LNCaP clone FGC (cell line): ENCODE measurements at regions not wholly inside any gene's neighbourhood (a gene's known extent, or its start where the extent isn't known, plus 50 kb on each side); places are given as distances from the start of the nearest gene placed in this dataset.
A peak's percentile ranks its signal among the peaks of the same experiment; 100 is the strongest.

ENCODE experiments used
- DNase-seq: peaks from one replicate; pipeline ENCODE4 v3.0.0-alpha.2; 2011; ENCODE audit warnings: low read depth
- H3K4me3 ChIP-seq: 2 replicates; pipeline ENCODE4 v1.5.1; 2011; ENCODE audit warnings: mild to moderate bottlenecking, low read depth, low read length, control low read depth
- TF ChIP-seq, protein P1 (sequence below): IDR thresholded peaks from 2 replicates; pipeline ENCODE4 v1.5.1; 2012; ENCODE audit warnings: mild to moderate bottlenecking; ENCODE audit not compliant: control insufficient read depth, insufficient read depth; ENCODE audit errors: extremely low read depth

DNA sequence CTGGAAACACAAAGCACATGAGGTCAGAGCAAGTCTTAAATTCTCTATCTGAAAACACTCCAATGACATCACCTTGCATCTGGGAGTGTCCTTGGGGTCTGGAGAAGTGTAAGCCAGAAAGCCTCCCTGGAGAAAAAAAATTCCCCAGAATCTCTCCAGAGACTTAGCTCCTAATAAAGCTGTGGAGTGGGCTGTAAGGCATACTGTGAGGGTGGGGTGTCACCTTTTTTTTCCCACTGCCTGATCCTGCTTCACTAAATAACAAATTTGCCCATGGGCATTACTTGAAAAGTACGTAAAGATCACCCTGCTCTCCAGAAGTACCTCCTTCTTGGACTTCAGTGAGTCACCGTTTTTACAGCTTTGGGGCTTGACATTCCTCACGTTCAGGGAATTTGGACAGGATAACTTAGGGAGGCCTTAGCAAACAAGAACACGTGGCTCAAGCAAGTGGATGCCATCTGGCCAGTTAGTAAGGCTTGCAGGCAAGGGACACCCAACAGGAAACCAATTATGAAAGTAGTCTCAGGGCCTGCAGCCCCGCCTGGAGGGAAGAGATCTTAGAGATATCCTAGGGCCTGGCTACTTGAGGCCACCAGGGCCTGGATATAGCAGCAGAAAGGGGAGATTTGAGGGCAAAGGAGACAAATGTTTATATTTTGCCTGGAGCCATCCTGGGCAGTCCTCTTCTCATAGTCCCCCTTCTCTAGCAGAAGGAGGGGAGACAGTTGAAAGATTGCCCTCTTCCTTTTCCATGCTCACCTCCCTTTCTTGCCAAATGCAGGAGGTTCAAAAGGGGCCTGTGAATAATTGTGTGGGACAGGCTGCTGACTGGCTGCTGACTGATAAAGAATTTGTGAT lies 60.1 kb upstream of the PLAC1 start:
- H3K4me3 ChIP-seq = no peak overlapping the region
- TF ChIP-seq, protein P1, sequence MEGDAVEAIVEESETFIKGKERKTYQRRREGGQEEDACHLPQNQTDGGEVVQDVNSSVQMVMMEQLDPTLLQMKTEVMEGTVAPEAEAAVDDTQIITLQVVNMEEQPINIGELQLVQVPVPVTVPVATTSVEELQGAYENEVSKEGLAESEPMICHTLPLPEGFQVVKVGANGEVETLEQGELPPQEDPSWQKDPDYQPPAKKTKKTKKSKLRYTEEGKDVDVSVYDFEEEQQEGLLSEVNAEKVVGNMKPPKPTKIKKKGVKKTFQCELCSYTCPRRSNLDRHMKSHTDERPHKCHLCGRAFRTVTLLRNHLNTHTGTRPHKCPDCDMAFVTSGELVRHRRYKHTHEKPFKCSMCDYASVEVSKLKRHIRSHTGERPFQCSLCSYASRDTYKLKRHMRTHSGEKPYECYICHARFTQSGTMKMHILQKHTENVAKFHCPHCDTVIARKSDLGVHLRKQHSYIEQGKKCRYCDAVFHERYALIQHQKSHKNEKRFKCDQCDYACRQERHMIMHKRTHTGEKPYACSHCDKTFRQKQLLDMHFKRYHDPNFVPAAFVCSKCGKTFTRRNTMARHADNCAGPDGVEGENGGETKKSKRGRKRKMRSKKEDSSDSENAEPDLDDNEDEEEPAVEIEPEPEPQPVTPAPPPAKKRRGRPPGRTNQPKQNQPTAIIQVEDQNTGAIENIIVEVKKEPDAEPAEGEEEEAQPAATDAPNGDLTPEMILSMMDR = no peak
- DNase-seq = peak; percentile 55

DNA sequence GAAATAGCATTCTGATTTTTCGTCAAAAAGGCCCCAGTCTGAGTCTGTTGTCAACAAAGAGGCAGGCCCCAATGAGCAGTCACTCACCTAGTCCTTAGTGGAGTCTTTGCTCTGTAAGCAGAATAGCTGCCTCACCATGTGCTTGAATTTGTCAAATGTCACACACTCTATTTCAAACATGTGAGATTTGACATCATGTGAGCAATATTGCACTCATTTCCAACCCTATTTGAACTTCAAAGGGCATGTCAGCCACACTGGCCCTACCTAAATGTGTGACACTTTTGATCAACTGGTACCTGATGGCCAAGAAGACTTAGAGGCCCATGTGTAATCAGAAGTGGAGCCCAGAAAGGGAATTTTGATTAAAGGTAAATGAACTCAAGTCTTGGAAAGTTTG lies 59.4 kb upstream of the PLAC1 start:
- DNase-seq = no peak
- TF ChIP-seq, protein P1 = no peak
- no peak overlapping the region for H3K4me3 ChIP-seq

GRCh38 chrX:134716620-134717012 lies 58.3 kb upstream of the PLAC1 start:
- TF ChIP-seq, protein P1 = no peak
- H3K4me3 ChIP-seq = no peak overlapping the region
- no peak for DNase-seq

GRCh38 chrX:134715930-134716619 lies 57.8 kb upstream of the PLAC1 start:
- no peak overlapping the region for H3K4me3 ChIP-seq
- no peak for DNase-seq
- TF ChIP-seq, protein P1 = no peak

GRCh38 chrX:134714633-134715110 lies 56.4 kb upstream of the PLAC1 start:
- no peak overlapping the region for H3K4me3 ChIP-seq
- TF ChIP-seq, protein P1 = no peak
- no peak for DNase-seq

- TF ChIP-seq, protein P1 = no peak
- no peak overlapping the region for H3K4me3 ChIP-seq
Measured at GRCh38 chrX:134713618-134714107, 55.4 kb upstream of the PLAC1 start.

More at GRCh38 chrX:134713618-134714107, 55.4 kb upstream of the PLAC1 start:
- DNase-seq = no peak
